Astrocyte (in vitro differentiated cells and primary cell): ENCODE measurements at regions not wholly inside any gene's neighbourhood (a gene's known extent, or its start where the extent isn't known, plus 50 kb on each side); places are given as distances from the start of the nearest gene placed in this dataset.

Experiments used
- CTCF ChIP-seq: IDR thresholded peaks from 2 replicates; pipeline ENCODE4 v1.5.1; 2011; ENCODE audit warnings: low read depth, mild to moderate bottlenecking, inconsistent platforms, low read length, moderate library complexity; ENCODE audit not compliant: insufficient read depth
- EZH2 ChIP-seq: IDR thresholded peaks from 2 replicates; pipeline ENCODE4 v1.6.1; 2012; ENCODE audit warnings: mild to moderate bottlenecking, low read length, inconsistent platforms; ENCODE audit not compliant: insufficient read depth

- TF ChIP-seq CTCF, result no peak
- TF ChIP-seq EZH2, result no peak
Measured at GRCh38 chr2:129865976-129866375, 113.5 kb upstream of the RAB6C start.
